NCI-H69 (cell line): ENCODE measurements at regions not wholly inside any gene's neighbourhood (a gene's known extent, or its start where the extent isn't known, plus 50 kb on each side); places are given as distances from the start of the nearest gene placed in this dataset.
A peak's percentile ranks its signal among the peaks of the same experiment; 100 is the strongest.

Source experiments
- DNase-seq: peaks from one replicate; lab custom pipeline; 2025; lab: John Stamatoyannopoulos, UW

DNA sequence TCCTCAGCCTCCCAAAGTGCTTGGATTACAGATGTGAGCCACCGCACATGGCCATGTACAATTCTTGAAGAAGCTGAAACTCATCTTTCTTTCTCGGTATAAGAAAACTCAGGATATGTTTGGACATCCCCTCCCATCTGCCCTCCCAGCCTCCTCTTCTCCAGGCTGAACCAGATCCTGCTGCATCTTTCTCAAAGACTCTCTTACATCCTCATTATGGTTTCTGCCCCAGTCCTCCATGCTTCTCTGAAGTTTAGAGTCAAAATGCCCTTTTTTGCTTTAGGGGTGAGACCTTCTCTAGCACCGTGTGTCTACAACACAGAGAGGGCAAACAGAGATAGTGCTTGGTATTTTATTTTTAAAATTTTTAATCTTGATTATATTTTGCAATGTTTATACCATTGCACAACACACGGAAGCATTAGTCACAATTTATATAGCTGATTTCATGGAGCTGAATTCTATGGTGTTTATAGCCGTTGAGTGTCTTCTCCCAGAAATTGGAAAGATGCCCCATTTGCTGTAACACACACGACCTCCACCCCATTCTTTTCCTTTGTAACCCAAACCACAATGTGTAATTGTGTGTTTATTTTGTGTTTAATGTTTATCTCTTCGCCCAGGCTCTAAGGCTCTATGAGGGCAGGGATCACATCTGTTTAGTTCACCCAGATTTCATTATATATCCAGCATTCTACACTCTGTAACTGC, 206.0 kb upstream of the TNP1 start:
- DNase-seq: no peak

GRCh38 chr2:217065012-217065290, 205.1 kb upstream of the TNP1 start:
- no peak for DNase-seq

GRCh38 chr2:217064234-217065011, 204.6 kb upstream of the TNP1 start:
- DNase-seq: peak; percentile 11

DNA sequence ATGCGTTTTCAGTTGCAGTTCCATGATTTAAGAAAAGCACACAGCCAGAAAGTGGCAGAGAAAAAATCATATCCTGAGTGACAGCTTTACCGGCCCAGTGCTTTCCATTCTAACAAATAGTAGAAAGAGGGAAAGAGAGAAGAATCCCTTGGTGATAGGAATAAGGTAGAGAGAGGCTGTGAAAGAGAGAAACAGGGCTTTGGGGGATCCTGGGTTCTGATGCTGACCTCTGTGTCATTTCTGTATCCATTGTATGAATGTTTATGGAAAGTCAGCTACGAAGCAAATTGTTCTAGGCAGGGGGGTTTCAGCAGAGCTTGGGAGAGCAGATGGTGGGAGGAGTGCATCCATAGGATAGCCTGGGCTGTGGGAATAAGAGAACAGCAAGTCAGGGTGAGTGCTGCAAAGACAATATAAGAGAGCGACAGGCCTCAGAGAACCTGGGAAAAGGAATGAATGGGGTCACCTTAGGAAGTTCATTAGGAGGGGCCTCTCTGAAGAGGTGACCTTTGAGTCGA, 203.4 kb upstream of the TNP1 start:
- DNase-seq: peak; percentile 57

DNA sequence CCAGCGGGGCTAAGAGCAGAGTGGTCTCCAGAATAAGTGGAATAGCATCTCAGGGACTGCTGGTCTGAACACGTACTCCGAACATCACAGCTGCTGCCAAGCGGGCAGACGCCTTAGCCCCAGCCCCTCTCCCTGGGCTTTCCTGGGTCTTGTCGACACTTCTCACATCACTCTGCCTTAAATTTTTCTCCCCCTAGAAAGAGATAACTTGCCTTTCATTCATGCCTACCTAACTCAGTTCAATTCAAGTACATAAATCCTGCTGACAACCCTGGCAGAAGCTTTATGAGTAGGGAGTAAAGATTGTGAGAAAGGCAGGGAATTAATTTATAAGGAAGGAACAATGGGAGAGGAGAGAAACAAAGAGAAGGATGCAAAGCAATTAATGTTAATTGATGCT, 202.9 kb upstream of the TNP1 start:
- peak; percentile 5 for DNase-seq

- DNase-seq: no peak
These were observed 202.1 kb upstream of the TNP1 start for GRCh38 chr2:217061916-217062505.

DNA sequence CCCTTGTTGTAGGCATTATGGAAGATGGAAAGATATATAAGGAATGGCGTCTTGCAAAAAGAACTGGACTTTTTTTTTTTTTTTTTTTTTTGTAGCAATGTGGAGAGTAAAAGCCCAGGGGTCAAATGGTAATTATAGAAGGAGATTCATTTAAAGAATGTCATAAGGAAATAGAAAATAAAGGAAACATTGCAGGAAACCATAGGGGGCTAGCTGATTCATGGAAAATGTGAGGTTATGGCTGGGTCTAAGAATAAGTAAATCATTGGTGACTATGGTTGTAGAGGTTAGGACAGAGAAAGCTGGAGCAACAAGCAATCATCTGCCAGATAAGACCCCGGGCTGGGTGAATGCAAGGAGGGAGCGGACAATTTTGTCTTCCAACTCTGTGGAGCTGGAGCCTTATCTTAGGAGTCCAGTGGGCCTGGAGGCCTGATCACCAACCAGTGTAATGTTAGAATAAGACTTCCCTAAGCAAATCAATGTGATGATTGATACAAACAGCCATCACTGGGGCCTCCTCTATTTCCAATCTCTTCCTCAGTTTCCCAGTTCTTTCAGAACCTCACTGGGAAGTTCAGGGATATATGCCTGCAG, 201.2 kb upstream of the TNP1 start:
- DNase-seq: no peak

- no peak for DNase-seq
These were observed 200.7 kb upstream of the TNP1 start for GRCh38 chr2:217060516-217060915.

GRCh38 chr2:217058791-217059755, 199.2 kb upstream of the TNP1 start:
- DNase-seq: peak; percentile 19

- no peak for DNase-seq
These were observed 197.9 kb upstream of the TNP1 start for GRCh38 chr2:217057773-217058172.

- DNase-seq: peak; percentile 70
These were observed 195.8 kb upstream of the TNP1 start for GRCh38 chr2:217055624-217056023.

DNA sequence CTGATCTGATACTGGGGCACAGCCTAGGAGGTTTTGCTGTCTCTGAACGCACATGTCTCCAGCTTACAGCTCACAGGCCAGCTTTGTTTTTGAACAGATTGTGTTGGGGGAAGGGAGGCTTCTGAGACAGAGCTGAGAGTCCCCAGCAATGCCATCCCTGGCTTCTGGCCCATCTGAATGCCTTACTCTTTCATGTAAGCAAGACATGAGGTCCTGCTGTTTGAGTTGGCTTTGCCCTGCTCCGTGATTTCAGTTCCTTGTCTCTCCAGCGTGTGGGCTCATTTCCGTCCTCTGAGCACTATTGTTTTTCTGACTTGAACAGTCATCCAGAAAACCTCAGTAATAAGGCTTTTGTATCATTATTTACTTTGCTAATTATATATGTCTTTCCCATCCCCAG, 194.9 kb upstream of the TNP1 start:
- peak; percentile 97 for DNase-seq

GRCh38 chr2:217052856-217053577, 193.2 kb upstream of the TNP1 start:
- DNase-seq: no peak

GRCh38 chr2:217051416-217051815, 191.6 kb upstream of the TNP1 start:
- DNase-seq: no peak

DNA sequence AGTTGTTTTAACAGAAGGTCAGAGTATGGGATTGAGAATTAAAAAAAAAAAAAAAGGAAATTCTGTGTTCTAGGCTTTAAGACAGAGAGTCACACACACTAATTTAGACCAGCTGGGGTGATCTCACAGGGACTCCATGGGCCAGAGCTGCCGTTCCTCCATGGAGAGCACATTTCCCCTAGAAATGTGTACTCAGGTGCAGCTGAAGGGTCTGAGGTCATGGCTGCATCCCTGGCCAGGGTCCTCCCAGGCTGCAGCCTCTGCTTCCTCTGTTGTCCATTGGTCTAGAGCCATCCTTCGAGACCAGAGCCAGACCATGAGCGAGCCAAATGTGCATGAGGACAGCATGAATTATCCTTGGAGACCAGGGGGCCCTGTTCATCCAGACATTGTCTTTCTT, 190.1 kb upstream of the TNP1 start:
- peak; percentile 51 for DNase-seq

- peak; percentile 89 for DNase-seq
These were observed 189.6 kb upstream of the TNP1 start for GRCh38 chr2:217049422-217049821.

DNA sequence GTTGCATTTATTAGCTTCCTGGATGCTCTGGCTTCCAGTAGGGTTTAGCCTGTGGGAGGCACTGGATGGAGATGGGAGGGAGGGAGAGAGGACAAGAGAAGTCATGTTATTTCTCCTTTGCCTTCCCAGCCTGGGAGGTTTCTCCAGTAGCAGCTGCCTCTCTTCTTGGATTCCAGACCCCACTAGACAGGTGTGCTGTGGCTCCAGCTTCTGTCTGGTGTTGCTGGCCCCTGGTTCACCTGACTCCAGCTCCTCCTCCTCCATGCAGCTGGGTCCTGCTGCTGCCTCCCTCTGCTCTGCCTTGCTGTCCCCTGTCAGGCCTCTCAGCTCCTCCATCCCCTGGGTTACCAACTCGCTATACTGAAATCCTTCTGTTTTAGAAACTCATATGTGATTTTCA, 188.9 kb upstream of the TNP1 start:
- peak; percentile 78 for DNase-seq

DNA sequence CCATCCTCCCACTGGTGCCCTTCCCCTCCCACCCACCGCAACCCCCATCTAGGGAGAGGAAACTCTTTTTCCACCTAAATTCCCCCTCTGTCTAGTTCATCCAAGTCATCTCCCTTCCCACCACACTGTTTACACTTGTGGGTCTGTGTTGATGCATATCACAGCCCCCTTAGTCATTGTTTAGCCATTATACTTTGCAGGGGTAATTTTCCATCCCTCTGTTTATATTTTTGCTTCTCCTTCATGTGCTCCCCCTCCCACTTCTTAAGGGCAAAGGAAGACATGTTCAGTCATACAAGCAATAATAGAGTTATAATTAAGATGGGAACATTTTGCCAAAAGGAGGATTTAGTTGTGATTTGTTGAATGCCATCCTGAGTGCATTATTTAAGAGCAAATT, 187.8 kb upstream of the TNP1 start:
- DNase-seq: no peak

GRCh38 chr2:217047209-217047608, 187.3 kb upstream of the TNP1 start:
- no peak for DNase-seq

- no peak for DNase-seq
These were observed 186.0 kb upstream of the TNP1 start for GRCh38 chr2:217045700-217046475.
